OCI-M1 (cell line): ENCODE measurements at regions not wholly inside any gene's neighbourhood (a gene's known extent, or its start where the extent isn't known, plus 50 kb on each side); places are given as distances from the start of the nearest gene placed in this dataset.
"Not testable (repeated sequence)": the region's sequence is repeated elsewhere in the genome, so short reads cannot be mapped to it uniquely, and the experiment has no call there.

ENCODE experiments used
- DNase-seq: peaks from one replicate; lab custom pipeline; 2025; lab: John Stamatoyannopoulos, UW

GRCh38 chr7:28328822-28329660 is 83.3 kb upstream of the CREB5 start:
- DNase-seq, result no peak

DNA sequence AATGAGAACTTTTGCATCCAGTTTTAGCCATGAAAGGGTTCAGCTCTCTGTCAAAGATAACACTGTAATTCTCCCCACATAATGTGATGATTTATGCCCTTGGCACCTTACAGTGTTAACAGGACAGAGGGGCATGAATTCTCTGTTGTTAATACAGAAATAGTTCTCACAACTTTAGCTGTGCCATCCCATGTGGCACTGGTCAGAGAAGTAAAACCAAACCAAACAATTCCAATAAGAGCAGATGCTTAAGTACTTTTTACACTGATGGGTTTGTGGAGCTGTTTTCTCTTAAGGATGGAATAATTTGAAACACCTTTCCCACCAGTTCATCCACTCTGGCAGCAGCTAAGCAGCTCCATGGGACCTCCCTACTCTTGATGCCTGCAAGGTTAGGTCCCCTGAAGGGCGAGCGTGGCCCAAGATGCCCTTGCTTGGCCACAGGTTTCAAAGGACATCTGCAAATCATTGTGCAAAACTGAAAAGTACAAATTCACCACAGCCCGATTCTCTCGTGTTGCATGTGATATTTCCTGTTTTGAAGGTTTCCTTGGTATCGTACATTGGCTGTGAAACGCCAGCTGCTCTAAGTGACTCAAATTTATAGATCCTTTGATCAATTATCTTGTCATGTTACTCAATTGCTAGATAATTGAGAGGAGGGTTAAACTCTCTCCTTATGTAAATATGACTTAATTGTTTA is 82.5 kb upstream of the CREB5 start:
- no peak for DNase-seq

DNA sequence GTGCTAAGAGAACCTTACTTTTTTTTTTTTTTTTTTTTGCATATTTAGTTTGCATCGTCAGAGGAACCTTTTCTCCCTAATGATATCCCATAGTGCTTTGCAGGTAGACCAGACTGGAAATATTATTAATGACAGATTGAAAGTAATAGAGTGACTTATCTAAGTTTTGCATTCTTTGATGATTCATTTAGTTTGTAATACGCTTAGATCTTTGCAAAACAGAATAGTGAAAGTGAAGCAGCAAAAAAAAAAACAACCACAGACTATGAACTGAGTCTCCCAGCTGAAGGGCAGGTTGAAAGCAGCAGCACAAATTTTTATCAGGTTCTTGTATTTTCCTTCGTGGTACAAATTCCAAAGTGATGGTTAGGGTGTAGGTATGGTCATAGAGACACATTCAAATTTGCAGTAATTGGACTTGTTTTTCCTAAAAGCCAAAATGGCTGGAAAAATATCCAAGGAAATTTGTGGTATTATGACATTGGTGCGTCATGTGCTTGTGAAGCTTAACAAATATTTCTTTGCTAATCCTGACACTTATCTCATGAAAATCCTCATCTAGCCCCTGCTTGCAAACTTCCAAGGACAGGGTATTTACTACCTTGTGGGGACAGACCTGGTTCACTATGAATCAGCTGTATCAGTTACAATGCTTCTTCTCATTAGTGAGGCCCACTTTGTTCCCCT is 81.8 kb upstream of the CREB5 start:
- no peak for DNase-seq

- no peak for DNase-seq
Measured at GRCh38 chr7:28332046-28332445, 80.3 kb upstream of the CREB5 start.

DNA sequence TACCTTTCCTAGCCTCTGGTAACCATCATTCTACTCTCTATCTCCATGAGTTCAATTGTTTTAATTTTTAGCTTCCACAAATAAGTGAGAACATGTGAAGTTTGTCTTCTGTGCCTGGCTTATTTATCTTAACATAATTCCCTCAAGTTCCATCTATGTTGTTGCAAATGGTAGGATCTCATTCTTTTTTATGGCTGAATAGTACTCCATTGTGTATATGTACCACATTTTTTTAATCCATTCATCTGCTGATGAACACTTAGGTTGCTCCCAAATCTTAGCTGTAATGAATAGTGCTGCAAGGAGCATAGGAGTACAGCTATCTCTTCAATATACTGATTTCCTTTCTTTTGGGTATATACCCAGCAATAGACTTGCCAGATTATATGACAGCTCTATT is 78.8 kb upstream of the CREB5 start:
- not testable (repeated sequence) for DNase-seq

- DNase-seq, result no peak
Measured at GRCh38 chr7:28336806-28337205, 75.5 kb upstream of the CREB5 start.

DNA sequence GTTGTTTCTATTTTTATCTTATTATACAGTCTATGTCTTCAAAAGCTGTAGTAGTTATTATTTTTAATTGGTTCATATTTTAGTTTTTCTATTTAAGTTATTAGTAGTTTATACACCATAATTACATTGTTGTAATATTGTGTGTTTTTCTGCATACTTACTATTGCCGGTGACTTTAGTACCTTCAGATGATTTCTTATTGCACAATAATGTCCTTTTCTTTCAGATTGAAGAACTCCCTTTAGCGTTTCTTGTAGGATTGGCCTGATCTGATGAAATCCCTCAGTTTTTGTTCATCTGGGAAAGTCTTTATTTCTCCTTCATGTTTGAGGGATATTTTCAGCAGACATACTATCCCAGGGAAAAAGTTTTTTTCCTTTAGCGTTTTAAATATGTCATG is 74.3 kb upstream of the CREB5 start:
- no peak for DNase-seq

DNA sequence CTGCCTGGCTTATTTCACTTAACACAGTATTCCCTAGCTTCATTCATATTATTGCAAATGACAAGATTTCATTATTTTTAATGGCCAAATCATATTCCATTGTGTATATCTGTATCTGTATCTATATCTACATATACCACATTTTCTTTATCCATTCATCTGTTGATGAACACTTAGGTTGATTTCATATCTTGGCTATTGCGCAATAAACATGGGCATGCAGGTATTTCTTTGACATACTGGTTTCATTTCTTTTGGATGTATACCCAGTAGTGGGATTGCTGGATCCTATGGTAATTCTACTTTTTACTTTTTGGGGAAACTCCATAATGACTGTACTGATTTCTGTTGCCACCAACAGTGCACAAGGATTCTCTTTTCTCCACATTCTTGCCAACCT is 68.9 kb upstream of the CREB5 start:
- DNase-seq, result no peak

- no peak for DNase-seq
Measured at GRCh38 chr7:28346256-28346655, 66.1 kb upstream of the CREB5 start.

GRCh38 chr7:28346676-28347363 is 65.5 kb upstream of the CREB5 start:
- DNase-seq, result no peak

DNA sequence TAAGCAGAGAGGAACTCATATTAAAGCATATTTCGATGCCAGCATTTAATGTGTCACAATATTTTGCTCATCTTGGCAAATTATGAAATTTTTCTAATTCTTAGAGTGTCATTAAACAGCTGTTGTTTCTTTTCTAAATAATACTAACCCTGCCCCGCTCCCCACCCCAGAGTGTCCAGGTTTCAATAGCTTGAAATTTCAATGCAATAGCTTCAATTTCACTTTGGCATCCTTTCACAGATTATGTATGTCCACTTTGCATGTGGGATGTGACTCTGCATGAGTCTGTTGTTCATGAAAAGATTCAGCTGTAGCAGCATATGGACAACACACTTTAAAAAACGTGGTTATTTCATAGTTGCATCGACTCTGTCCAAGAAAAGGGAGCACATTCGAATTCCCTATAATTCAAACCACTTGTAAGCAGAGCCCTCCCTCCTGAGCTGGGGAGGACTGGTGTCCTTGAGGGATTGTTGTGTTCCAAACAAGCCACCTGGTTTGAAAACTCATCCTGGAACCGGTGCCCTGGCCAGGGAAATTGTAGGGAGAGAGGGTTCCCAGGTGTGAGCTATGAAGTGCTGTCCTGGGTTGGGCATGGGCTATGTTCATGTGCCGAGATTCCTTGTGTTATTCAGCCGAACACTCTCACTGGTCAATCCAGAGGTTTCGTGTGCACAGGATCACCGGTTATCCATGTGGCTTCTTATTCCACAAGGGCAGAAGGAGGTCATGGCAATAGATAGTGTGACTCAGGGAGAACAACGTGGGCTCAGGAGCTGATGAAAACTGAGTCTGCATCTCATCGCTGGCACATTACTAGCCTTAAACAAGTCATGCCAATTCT is 64.6 kb upstream of the CREB5 start:
- no peak for DNase-seq

- no peak for DNase-seq
Measured at GRCh38 chr7:28348636-28349035, 63.7 kb upstream of the CREB5 start.

DNA sequence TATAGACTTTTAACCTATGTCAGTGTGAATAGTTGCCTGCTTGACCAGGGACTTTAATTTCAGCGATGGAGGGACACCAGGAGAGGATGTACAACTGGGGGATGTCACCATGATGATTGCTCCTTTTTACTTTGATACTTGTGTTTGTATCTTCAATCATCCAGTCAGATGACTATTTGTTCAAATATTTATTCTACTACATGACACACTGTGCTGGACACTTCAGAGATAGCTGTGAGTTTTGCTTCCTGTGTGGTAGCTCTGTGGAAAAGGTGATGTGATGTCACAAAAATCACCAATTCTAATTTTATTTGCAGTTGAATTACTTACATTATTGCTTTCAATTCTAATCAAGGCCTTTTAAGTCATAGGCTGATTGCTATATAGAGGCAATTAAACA is 62.7 kb upstream of the CREB5 start:
- no peak for DNase-seq

DNA sequence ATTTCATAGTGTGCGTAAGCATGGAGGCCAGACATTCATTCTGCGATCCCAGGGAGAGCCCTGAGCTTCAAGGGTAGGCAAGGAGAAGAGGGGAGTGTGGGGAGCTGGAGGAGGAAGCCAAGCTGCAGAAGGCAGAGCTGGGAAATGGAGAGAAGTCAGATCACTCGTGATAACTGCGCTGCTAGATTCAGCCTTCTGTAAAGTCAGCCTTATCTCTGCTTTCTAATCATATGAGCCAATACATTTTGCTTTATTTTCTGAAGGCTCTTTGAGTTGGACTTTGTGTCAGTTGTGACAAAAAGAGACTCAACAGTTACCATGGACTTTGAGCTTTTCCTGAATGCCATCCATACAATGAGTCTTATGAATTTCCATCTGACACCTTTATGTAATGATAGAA is 61.7 kb upstream of the CREB5 start:
- DNase-seq, result no peak

DNA sequence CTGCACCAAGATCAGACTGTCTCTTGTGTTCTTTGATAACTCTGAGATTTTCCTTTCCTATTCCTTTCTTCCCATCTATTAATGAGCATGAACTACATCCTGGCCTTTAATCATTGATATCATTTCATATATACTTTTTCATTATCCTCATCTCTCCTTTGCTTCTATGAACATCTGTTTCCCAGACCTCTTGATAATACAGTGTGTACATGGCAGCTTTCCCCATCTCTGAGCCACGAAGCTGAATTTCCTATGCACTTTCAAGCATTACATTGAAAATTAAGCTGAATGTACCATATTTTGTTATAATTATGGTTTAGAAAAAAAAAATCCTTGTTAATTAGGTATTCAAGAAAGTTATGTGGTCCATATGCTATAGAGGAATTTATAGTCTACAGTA is 60.9 kb upstream of the CREB5 start:
- DNase-seq, result no peak

GRCh38 chr7:28354601-28355402 is 57.5 kb upstream of the CREB5 start:
- DNase-seq, result no peak

- no peak for DNase-seq
Measured at GRCh38 chr7:28355635-28356319, 56.5 kb upstream of the CREB5 start.

- DNase-seq, result no peak
Measured at GRCh38 chr7:28356619-28357018, 55.7 kb upstream of the CREB5 start.

DNA sequence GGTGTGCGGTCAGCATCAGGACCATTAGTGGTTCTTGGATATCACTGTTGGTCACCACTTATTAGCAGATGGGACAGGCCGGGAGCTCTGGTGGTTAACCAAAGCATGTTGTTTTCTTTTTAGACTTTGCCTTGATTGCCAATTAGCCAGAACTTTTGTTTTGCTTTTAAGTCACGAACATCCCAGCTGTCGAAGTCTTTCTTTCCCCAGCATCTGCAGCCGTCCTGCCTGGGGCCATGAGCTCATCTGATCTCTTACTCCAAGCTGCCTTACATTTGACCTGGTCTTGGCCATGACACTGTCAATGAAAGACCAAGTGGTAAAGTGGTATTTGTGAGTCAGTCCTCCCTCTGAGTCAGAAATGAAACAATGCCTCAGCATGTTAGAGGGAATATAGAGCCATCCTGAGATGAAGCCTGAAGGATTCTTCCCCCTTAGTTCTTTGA is 53.9 kb upstream of the CREB5 start:
- no peak for DNase-seq

GRCh38 chr7:28360739-28361138 is 51.6 kb upstream of the CREB5 start:
- DNase-seq, result no peak
